D341Med (cell line): ENCODE measurements at regions not wholly inside any gene's neighbourhood (a gene's known extent, or its start where the extent isn't known, plus 50 kb on each side); places are given as distances from the start of the nearest gene placed in this dataset.

Source experiments
- DNase-seq: peaks from one replicate; pipeline ENCODE4 v3.0.0; 2012; ENCODE audit warnings: low spot score

DNA sequence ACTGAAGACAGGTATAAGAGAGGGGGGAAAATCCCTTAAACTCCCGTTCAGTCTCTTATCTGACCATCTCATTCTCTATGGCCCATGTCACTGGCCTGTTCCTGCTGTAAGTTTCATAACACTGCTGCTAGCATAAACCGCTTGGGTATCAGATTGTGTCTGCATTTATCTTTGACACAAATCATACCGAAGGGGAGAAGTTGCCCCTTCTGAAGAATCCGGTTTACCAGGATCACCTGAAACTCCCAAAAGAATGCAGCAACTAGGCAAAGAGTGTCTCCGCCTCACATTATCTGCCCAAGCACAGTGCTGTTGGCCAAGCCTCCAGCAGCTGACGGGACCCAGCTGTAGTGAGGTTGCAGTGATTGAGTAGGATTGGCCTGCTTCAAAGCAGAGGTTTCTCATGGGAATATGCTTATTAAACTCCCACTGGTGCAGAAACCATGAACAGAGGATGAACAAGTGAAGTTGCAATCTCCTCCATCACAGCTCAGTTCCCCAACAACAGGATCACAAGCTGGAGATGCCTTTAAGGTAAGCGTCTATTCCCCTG is 71.3 kb upstream of the PUDP start:
- no peak for DNase-seq

GRCh38 chrX:7218321-7219152 is 70.6 kb upstream of the PUDP start:
- DNase-seq, result no peak

DNA sequence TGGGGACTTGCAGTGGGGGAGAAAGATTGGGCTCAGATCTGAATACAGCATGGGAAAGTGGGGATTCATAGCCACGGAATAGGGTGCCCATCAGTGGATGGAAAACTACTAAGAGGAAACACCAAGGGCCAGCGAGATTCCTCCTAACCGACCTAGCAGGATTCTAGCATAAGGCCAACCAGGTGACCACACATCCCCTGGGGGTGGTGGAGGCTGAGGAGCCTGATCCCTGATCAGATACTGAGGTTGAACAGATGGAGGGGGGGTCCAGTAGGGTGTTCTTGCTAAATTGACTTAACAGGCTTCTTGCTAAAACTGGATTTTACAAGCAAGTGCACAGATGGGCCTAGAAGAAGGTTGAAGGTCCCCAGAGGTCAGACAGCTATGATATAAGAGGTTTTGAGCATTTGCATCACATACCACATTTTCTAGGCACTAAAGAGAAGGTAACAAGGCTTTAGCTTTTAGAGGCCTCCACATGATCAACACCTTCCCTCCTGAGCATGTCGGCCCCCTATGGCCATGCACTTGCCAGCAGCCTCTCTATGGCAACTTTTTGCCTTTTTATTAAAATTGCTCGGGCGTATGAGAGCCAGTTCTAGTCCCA is 69.1 kb upstream of the PUDP start:
- no peak for DNase-seq

- no peak for DNase-seq
These were observed 67.9 kb upstream of the PUDP start for GRCh38 chrX:7215842-7216241.

- no peak for DNase-seq
These were observed 66.3 kb upstream of the PUDP start for GRCh38 chrX:7214251-7214650.

- no peak for DNase-seq
These were observed 57.2 kb upstream of the PUDP start for GRCh38 chrX:7205037-7205577.

GRCh38 chrX:7204619-7205018 is 56.7 kb upstream of the PUDP start:
- no peak for DNase-seq

DNA sequence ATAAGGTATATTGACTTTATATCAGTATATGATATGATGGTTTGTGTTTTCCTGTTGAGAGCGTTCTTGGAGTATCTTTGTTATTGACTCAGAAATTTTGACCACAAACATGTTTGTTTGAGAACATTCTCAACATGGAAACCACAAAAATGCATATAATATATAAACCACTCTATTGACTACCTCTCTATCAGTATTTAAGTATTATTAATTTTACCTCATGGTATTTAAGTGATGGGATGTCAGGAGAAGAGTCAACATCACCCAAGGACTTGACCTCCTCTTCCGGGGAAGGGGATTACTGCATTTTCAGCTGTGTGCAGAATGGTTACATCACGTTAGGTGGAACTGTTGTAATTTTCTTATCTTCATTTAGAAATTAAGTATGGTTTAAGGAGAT is 54.3 kb upstream of the PUDP start:
- DNase-seq, result no peak

DNA sequence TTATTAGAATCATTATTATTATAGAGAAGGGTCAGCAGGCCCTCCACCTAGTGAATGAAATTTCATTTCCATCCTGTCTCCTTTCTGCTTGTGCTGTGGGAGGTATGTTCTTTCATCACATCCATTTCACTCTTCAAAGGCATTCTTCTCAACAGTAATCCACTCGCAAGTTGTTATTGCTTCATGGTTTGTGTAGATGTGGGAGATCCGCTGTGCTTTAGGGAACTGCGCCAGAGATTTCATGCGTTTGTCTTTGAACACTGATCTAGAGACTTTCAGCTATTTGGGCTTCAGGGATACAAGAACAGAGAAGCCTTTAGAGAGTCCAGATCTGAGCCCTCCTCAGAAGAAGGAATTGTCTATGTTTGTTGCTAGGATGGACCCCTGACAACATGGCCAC is 53.5 kb upstream of the PUDP start:
- DNase-seq, result no peak

DNA sequence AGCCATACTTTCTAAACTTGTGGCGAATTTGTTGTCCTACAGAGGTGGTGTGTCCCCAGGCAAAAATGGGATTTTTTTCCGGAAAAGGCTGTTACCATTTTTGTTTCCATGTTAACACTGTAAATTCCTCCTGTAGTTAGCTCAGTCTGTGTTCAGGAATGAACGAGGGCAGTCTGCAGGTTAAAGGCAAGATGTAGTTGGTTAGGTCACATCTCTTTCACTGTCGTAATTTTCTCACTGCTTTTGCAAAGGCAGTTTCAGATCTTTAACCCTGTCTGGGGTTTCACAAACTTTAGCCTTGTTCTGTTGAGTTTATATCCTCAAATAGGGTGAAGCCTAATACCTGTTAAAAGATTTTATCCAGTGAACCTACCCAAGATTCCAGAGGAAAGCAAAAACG is 50.5 kb upstream of the PUDP start:
- no peak for DNase-seq
